ENCODE measurements at regions not wholly inside any gene's neighbourhood (a gene's known extent, or its start where the extent isn't known, plus 50 kb on each side); places are given as distances from the start of the nearest gene placed in this dataset.

DNA sequence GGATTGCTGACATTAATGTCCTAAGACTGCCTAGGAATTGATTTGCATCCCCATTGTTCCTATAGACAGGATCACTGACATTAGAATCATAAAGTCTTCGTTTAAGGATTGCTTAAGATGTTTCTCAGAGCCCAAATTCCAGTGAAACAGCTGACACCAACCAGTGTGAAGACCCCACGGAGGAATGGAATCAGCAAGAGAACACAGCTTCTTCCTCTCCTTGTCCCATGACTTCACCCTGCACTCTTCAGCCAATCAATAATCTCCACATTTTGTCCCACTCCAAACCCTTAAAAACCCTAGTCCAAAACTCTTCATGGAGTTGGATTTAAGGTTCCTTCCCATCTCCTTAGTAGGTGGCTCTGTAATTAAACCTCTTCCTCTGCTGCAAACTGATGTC lies 157.0 kb upstream of the NDUFV2 start:
- Histone ChIP-seq H3K4me3 (ENCODE audit: low read depth in 1 of 2, low read length in 2 of 2) (no peak overlapping the region), H3K27ac (ENCODE audit: low read length) (no peak overlapping the region), H3K9me3 (ENCODE audit: insufficient read depth, low read length, severe bottlenecking) (no peaks in the 10 kb centered on the region), H3K36me3 (ENCODE audit: insufficient read depth, low read length) (no peaks in the 10 kb centered on the region), H3K4me1 (ENCODE audit: insufficient read depth, low read length) (peaks cover 30% of the 10 kb centered on the region), H4K20me1 (ENCODE audit: insufficient read depth, low read length) (no peaks in the 10 kb centered on the region), H3K79me2 (ENCODE audit: insufficient read depth, low read length) (no peaks in the 10 kb centered on the region), H3K27me3 (ENCODE audit: insufficient read depth, low read length, poor library complexity) (no peaks in the 10 kb centered on the region), H2AFZ (ENCODE audit: low read depth, low read length) (no peak overlapping the region), H3K9ac (ENCODE audit: low read depth, low read length) (no peak overlapping the region), H3K4me2 (ENCODE audit: insufficient read depth, low read length) (no peak overlapping the region)
- DNase-seq (no peak), ATAC-seq (ENCODE audit: insufficient read depth, low read depth) (no peak)
- TF ChIP-seq, protein P1, sequence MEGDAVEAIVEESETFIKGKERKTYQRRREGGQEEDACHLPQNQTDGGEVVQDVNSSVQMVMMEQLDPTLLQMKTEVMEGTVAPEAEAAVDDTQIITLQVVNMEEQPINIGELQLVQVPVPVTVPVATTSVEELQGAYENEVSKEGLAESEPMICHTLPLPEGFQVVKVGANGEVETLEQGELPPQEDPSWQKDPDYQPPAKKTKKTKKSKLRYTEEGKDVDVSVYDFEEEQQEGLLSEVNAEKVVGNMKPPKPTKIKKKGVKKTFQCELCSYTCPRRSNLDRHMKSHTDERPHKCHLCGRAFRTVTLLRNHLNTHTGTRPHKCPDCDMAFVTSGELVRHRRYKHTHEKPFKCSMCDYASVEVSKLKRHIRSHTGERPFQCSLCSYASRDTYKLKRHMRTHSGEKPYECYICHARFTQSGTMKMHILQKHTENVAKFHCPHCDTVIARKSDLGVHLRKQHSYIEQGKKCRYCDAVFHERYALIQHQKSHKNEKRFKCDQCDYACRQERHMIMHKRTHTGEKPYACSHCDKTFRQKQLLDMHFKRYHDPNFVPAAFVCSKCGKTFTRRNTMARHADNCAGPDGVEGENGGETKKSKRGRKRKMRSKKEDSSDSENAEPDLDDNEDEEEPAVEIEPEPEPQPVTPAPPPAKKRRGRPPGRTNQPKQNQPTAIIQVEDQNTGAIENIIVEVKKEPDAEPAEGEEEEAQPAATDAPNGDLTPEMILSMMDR (IDR thresholded peaks at IDR 0.05; ENCODE audit: borderline replicate concordance, extremely low read depth, low read length, poor library complexity, severe bottlenecking) = no peak
- no peak for TF ChIP-seq EZH2 (IDR thresholded peaks at IDR 0.05; ENCODE audit: borderline replicate concordance, low read depth, low read length, severe bottlenecking)

DNA sequence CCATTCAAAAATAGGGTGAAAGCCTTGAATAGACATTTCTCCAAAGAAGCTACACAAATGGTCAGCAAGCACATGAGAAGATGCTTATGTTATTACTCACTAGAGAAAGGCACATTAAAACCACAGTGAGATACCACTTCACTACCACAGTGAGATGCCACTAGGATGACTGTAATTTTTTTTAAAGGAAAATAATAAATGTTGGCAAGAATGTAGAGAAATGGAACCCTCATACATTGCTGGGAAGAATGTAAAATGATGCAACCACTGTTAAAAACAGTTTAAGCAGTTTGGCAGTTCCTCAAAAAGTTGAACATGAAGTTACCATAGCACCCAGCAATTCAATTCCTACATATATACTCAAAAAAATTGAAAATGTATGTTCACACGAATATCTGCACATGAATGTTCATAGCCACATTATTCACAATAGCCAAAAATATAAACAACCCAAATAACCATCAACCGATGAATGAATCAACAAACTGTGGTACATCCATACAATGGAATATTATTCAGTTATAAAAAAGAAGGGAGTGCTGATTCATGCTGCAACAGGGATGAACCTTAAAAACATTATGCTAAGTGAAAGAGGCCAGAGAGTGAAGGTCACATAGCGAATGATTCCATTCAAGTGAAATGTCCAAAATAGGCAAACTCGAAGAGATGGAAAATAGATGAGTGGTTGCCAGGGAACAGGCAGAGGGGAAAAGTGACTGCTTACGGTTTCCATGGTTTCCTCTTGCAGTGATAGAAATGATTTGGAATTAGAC lies 156.2 kb upstream of the NDUFV2 start:
- H4K20me1 ChIP-seq (ENCODE audit: insufficient read depth, low read length) = no peaks in the 10 kb centered on the region
- no peak overlapping the region for H2AFZ ChIP-seq (ENCODE audit: low read depth, low read length)
- DNase-seq = no peak
- no peaks in the 10 kb centered on the region for H3K79me2 ChIP-seq (ENCODE audit: insufficient read depth, low read length)
- H3K4me1 ChIP-seq (ENCODE audit: insufficient read depth, low read length) = peaks cover 38% of the 10 kb centered on the region
- no peak overlapping the region for H3K9ac ChIP-seq (ENCODE audit: low read depth, low read length)
- TF ChIP-seq, protein P1 (IDR thresholded peaks at IDR 0.05; ENCODE audit: borderline replicate concordance, extremely low read depth, low read length, poor library complexity, severe bottlenecking) = no peak
- no peak for TF ChIP-seq EZH2 (IDR thresholded peaks at IDR 0.05; ENCODE audit: borderline replicate concordance, low read depth, low read length, severe bottlenecking)
- ATAC-seq (ENCODE audit: insufficient read depth, low read depth) = no peak
- no peaks in the 10 kb centered on the region for H3K27me3 ChIP-seq (ENCODE audit: insufficient read depth, low read length, poor library complexity)
- no peaks in the 10 kb centered on the region for H3K9me3 ChIP-seq (ENCODE audit: insufficient read depth, low read length, severe bottlenecking)
- H3K4me2 ChIP-seq (ENCODE audit: insufficient read depth, low read length) = no peak overlapping the region
- H3K4me3 ChIP-seq (ENCODE audit: low read depth in 1 of 2, low read length in 2 of 2) = no peak overlapping the region
- H3K27ac ChIP-seq (ENCODE audit: low read length) = no peak overlapping the region
- H3K36me3 ChIP-seq (ENCODE audit: insufficient read depth, low read length) = no peaks in the 10 kb centered on the region

DNA sequence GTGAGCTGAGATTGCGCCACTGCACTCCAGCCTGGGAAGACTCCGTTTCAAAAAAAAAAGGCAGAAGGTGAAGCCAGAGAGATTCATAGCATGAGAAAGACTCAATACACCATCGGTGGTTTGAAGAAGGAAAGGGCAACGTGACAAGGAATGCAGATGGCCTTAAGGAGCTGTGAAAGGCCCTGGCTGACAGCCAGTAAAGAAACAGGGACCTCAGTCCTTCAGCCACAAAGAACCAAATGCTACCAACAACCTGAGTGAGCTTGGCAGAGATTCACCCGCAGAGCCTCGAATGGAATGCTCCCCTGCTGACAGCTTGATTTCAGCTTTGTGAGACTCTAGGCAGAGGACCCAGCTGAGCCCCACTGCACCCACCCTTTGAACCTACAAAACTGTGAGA lies 154.9 kb upstream of the NDUFV2 start:
- H3K36me3 ChIP-seq (ENCODE audit: insufficient read depth, low read length) = no peaks in the 10 kb centered on the region
- H2AFZ ChIP-seq (ENCODE audit: low read depth, low read length) = no peak overlapping the region
- no peaks in the 10 kb centered on the region for H3K27me3 ChIP-seq (ENCODE audit: insufficient read depth, low read length, poor library complexity)
- peaks cover 51% of the 10 kb centered on the region for H3K4me1 ChIP-seq (ENCODE audit: insufficient read depth, low read length)
- no peak for DNase-seq
- TF ChIP-seq EZH2 (IDR thresholded peaks at IDR 0.05; ENCODE audit: borderline replicate concordance, low read depth, low read length, severe bottlenecking) = no peak
- TF ChIP-seq, protein P1 (IDR thresholded peaks at IDR 0.05; ENCODE audit: borderline replicate concordance, extremely low read depth, low read length, poor library complexity, severe bottlenecking) = no peak
- H3K4me3 ChIP-seq (ENCODE audit: low read depth in 1 of 2, low read length in 2 of 2) = no peak overlapping the region
- no peaks in the 10 kb centered on the region for H3K9me3 ChIP-seq (ENCODE audit: insufficient read depth, low read length, severe bottlenecking)
- no peaks in the 10 kb centered on the region for H4K20me1 ChIP-seq (ENCODE audit: insufficient read depth, low read length)
- ATAC-seq (ENCODE audit: insufficient read depth, low read depth) = no peak
- no peak overlapping the region for H3K9ac ChIP-seq (ENCODE audit: low read depth, low read length)
- no peak overlapping the region for H3K27ac ChIP-seq (ENCODE audit: low read length)
- no peak overlapping the region for H3K4me2 ChIP-seq (ENCODE audit: insufficient read depth, low read length)
- H3K79me2 ChIP-seq (ENCODE audit: insufficient read depth, low read length) = no peaks in the 10 kb centered on the region

All from DND-41 (cell line).